GM19463 (cell line): ENCODE measurements at regions not wholly inside any gene's neighbourhood (a gene's known extent, or its start where the extent isn't known, plus 50 kb on each side); places are given as distances from the start of the nearest gene placed in this dataset.
"Not testable (repeated sequence)": the region's sequence is repeated elsewhere in the genome, so short reads cannot be mapped to it uniquely, and the experiment has no call there.

Experiments used
- ATAC-seq: cut with Tn5 transposase; IDR thresholded peaks from one replicate; pipeline ENCODE4 v1.9.1; 2021; ENCODE audit warnings: mild to moderate bottlenecking, moderate library complexity; ENCODE audit not compliant: unreplicated experiment

DNA sequence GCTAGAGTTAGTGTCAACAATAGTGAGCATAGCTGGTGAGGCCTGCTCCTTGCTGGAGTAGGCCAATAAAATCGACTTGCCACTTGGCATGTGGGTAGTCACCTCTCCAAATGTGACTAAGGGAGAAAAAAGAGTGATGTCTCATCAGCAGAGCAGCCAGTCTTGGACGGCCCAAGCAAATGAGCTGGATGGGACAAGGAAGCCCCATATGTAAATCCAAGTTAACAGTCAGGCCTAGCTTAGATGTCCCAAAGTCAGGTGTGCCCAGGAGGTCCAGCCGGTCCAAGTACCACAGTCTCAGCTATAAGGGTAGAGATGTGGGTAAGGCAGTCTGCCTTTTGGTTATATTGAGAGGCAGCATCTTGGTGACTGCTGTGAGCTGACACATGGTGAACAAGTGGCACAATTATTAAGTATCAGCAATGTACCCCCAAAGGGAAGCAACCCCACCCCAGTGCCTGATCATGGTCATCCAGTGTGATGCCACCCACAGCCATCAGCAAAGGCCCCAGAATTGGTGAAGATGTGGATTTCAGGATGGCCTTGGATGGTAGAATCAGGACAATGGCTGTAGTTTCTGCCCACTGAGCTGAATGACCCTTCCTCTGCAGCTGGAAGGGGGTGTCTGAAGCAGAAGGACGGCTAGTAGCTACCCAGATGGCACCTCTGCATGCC, 83.4 kb downstream of the TNFRSF13B start:
- ATAC-seq, result no peak

DNA sequence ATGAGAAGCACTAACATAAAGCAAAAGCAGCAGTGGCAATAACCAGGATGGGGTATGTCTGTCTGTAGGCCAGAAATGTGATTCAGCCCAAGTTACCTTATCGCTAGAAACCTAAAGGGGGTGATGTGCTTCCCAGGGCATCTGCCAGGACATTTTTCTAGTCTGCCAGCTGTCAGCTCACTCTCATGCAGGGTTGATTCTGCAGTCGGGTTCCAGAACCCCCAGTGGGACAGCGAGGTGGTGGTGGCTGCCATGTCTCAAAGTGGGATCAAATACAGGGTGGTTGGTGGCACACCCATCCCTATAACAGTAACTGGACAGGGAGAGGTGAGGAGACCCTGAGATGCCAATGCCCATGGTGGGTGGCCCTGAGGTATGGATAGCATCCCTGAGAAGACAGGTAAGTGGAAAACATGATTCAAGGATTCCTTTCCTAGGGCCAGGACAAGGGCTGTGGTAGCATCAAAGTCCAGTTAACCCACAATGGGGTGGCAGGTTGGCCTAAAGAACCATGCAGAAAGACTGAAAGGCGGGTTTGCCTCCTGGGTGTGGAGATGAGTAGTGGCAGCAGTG, 84.3 kb downstream of the TNFRSF13B start:
- ATAC-seq, result no peak

DNA sequence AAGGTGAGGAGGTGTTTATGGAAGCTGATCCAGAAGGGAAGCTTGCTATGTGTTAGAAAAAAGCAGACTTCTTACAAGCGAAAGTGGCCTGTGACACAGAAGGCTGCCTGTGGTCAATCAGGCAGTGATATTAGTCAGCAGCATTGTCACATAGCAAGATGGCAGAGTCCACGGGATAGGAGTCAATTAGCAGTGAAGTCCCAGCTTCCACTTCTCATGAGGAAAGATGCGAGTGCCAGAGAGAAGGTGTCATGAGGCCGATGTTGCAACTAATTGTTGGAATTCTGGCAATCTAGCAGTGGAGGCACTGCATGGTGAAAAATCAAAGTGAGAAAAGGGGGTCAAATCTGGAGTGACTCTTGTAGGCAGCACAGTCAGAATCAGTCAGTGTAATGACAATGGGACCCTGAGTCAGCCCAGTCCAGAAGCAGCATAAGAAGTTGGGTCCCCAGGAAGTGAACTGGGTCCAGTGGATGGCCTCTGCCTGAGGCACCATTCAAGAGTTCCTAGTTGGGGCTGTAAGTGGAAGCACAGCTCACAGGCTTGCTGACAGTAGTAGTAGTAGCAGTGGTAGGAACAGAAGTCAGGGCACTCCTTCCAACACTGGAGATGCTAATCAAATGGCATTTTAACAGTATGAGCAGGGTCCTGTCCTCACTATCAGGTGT, 85.1 kb downstream of the TNFRSF13B start:
- ATAC-seq, result peak; percentile 96

DNA sequence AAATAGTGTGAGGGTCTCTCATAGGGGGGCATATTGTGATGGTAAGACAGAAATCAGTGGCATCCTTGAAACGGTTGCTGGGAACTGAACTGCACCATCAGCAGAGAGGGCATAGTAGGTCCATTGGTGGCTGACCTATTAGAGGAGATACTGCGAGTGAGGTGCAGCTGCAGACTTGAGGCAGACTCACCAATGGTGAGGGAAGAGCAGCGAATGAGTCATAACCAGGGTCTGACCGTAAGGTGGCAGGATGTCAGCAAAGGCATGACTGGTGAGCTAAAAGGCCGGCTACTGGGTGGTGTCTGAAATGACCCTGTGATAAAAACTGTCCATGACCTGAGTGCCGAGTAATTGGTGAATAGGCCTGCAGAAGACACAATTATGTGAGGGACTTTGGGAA, 86.7 kb downstream of the TNFRSF13B start:
- not testable (repeated sequence) for ATAC-seq

DNA sequence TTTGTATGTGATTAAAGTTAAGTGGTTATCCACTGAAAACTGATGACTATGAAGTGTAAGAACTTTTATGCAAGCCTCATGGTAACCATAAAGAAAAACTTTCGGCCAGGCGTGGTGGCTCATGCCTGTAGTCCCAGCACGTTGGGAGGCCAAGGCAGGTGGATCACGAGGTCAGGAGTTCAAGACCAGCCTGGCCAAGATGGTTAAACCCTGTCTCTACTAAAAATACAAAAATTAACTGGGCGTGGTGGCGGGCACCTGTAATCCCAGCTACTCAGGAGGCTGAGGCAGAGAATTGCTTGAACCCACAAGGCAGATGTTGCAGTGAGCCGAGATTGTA, 89.0 kb downstream of the TNFRSF13B start:
- not testable (repeated sequence) for ATAC-seq

DNA sequence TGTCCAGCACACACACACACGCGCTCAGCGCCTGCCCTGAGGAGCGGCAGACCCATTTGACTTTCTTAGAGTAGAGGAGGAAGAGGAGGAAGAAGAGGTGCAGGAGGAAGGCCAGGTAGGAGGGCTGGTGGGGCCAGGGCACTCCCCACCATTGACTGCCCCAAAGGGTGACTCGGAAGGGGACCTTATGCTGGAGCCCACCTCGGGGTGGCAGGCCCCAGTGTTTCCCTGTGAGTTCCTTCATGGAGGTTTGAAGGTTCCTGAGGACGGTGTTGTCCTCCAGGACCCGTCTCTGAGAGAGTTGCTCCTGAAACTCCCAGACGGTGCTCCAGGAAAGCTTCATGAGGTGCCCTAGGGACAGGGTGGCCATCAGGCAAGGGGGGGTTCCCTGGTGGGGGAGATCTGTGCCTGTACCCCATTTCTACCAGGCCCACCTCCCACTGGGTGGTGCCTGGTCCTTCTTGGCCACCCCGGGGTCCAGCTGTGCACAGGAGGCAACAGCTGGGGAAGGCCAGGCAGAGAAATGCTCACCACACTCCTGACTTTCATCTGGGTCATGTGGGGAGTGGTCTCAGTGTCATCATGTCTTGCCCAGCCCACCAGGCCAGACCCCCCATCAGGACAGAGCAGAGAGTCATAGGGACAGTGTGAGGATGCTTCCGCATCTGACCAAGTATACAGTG, 89.5 kb downstream of the TNFRSF13B start:
- ATAC-seq, result no peak

DNA sequence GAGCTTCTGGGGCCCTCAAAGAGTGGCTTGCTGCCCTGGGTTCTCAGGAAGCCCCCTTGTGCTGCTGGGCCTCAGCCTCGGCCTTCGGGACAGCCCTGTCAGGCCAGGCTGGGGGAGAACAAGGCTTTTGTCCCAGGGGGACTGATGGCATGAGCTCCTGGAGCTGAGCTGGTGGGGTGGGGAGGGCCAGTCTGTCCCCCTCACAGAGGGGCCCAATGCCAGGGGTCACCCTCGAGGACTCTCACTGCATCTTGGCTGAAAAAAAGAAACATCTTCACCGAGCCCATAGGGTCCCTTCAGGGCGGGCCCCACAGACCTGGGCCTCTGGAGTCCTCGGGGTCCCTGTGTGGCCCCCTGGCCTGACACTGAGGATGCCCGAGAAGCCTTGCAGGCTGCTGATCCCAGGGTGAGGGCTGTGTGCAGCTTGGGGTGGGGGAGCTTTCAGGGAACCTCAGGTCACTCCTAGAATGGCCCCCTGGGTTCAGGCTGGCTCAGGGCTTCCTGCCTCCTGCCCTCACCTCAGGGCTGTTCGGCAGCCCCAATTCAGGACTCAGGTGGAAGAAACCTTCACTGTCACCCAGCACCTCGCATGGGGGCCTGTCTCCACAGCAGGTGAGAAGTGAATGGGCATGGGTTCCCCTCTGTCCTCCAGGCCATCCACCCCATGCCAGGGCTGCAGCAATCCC, 90.5 kb downstream of the TNFRSF13B start:
- ATAC-seq, result no peak

DNA sequence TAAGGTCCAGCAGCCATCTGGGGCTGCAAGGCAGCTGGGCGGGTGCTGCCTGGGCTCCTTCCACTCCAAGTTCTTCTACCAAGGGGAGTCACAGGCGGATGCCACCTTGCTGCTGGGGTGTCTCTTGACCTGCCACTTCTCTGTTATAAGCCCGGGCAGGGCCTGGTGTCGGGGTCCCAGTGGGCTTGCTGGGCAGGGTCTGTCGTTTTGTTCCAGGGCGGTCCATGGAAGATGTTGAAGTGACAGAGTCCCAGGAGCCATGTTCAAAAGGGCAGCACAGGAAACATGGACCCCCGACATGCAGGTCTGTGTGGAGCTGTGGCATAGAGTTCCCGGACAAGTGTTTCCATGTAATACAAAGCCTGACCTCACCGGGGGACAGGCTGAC, 91.1 kb downstream of the TNFRSF13B start:
- ATAC-seq, result no peak

DNA sequence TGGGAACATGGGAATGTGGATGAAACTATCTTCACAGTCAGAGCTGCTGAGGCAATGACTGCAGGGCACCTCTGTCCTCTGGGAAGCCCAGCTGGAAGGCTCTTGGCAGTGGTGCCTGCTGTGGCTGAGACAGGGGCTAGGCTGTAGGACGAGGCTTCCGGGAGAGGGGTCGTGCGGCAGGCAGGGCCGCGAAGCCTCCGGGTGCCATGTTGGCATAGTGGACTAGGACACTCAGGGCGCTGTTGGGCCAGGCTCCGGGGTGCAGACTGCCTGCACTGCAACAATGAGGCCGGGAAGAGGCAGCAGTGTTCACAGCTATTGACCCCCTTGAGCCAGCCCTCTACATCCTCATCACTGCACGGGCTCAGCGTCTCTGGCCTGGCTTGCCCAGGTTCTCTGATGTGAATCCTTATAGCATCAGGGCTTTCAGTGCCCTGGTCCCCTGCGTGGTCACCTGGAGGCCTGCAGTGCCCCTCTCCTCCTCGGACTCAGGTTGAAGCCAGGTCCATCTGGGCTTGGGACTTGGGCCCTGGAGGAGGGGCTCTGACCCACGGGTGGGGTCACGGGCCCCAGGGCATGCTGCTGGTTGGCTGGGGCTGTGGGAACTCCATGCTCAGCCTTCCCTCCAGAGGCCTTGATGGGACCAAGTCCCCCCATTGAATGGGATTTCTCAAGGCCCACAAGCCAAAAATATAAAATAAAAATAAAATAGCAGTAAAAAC, 91.6 kb downstream of the TNFRSF13B start:
- ATAC-seq, result no peak

DNA sequence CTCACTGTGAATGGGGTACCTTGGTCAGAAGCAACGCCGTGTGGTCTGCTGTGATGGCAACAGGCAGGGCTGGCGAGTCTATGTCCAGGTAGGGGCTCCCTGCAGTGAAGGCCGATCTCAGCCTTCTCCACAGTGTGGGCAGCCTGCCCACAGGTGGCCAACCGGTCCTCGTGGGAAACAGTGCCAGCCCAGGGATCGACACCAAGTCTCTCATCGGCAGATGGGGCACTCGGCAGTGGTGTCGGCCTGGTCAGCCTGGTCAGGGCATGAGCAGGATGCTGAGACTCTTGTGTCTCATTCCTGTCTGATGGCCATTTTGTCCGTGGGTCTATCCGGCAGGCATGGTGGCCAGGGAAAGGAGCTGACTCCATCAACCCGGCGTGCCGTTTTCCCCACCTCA, 92.2 kb downstream of the TNFRSF13B start:
- ATAC-seq, result no peak

DNA sequence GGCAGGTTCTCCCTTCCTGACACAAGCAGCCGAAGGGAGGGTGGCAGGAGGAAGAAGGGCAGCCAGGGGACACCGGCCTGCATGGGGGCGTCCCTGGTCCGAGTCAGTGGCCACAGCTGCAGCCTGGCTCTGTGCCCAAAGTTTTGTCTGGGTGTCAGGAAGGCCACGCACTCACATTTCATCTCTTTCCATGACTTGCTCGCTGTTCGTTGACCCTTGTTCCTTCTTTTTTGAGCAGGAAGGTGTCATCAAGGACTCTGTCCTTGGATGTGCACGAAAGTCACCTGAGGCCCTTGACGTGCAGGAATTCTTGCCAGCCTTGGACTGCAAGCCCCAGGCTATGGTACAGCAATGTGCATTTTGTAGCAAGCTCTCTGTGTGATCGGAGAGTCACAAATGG, 93.3 kb downstream of the TNFRSF13B start:
- no peak for ATAC-seq

DNA sequence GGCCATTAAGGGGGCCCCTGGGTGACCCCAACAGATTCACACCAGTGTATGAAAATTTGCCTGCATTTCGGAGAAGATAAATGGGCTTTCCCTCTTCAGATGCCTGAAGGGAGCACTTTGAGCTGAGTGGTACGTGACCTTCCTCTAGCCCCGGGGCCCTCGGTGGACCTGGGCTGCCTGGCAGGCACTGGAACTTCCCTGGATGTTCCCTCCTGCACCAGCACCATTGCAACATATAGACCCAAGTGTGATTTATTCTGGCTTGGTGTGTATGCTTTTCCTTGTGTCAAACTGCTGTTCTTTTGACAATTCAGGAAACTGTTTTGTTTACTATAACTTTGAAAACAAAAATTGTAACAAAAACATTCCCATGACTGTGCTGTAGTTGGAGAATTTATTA, 93.8 kb downstream of the TNFRSF13B start:
- no peak for ATAC-seq

DNA sequence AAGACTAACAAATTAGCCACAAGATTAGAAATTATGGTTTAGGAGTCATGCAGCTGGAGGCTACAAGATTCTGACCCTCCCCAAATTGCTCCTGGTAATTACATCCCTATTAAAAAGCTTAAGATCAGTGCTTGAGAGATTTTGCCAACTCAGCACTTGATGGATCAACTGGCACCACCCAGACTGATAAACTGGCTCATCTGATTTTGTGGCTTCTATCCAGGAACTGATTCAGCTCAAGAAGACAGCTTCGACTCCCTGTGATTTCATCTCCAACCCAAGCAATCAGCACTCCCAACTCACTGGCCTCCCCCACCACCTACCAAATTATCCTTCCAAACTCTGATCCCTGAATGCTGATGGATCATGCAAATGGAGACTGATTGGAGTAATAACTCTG, 94.8 kb downstream of the TNFRSF13B start:
- ATAC-seq, result no peak

DNA sequence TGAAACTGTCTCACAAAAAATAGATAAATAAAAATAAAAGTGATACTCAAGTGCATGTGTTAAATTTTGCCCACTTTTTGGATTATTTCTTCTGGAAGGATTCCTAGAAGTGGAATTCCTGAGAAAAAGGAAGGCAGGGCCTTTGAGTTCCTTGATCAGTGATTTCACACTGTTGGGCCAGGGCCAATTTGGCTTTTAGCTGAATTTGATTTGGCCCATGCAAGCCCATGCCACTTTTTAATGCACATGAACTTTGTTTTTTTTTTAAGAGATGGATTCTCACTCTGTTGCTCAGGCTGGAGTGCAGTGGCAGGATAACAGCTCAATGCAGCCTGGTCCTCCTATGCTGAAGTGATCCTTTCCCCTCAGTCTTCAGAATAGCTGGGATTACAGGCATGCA, 96.3 kb downstream of the TNFRSF13B start:
- ATAC-seq, result no peak

DNA sequence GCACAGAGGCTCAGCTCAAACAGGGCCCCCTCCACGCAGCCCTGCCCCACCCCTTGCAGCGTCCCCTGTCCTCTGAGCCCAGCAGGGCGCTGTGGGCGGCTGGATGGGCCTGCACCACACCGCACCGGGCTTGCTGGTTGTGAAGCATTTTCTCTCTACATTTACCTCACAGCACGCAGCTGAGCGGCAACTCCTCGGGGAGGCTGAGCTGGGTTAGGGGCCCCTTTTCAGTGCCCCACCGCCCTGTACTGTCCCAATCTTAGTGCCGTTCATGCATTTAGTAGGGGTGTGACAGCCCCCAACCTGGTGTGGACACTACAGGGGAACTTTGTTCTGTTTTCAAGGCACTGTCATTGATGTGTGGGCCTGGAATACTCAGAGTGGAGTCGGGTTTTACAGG, 97.7 kb downstream of the TNFRSF13B start:
- not testable (repeated sequence) for ATAC-seq

DNA sequence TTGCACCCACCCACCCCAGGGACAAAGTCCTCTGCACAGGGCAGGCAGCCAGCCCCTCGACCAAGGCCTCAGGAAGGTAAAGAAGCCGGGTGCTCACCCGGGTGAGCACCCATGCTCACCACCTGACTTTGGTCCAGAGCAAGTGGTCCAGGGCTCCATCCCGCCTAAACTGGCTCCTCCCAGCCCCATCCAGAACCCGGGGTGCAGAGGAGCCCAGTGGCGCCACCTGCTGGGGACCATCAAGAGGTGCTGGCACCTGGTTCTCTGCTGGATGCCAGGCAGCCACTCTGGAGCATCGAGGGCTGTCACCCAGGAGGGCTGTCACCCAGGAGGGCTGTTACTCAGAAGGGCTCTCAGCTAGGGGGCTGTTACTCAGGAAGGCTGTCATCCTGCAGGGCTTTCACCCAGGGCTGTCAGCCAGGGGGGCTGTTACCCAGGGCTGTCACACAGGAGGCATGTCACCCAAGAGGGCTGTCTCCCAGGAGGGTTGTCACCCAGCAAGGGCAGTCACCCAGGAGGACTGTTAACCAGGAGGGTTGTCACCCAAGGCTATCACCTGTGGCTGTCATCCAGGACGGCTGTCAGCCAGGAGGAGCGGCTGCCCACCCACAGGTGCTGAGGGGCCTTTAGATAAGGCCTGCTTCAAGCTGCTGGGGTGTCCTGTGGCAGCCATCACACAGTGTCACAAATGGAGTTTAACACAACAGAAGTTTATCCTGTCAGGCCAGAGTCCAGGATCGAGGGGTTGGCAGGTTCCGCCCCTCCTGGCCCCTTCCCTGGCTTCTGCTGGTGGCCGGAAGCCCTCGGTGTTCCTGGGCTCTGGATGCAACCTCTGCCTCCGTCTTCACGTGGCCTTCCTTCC, 98.5 kb downstream of the TNFRSF13B start:
- ATAC-seq, result no peak

DNA sequence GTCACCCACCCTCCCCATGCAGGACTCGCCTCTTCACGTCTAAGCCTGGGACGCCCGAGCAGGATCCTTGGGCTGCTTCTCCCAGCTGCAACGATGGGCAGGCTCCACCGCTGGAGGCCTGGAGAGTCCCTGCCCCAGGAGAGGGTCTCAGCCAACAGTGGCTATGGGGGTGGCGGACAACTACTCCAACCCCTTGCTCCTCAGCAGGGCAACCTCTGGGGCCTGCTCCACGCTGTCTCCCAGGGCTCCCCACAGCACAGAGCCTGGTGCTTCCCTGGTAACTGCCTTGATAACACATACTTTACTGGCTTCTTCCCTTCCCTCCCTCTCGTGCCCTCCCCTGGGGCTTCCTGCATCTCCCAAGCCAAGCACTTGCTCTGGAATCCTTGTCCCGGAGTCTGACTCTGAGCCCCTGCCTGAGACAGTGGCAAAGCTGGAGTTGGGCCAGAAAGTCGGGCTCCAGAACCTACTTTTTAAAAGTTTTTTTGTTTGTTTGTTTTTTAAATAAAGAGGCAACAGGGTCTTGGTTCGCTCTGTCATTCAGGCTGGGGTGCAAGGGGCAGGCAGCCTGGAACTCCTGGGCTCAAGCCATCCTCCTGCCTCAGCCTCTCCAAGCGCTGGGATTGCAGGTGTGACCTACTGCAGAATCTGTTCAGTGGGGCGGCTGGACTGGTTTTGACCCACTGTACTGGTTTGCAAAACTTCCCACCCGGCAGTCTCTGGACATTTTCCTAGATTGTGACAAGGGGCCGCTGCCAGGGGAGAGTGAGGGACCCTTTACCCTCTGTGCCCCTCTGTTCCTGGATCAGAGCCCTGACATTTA, 99.4 kb downstream of the TNFRSF13B start:
- no peak for ATAC-seq

DNA sequence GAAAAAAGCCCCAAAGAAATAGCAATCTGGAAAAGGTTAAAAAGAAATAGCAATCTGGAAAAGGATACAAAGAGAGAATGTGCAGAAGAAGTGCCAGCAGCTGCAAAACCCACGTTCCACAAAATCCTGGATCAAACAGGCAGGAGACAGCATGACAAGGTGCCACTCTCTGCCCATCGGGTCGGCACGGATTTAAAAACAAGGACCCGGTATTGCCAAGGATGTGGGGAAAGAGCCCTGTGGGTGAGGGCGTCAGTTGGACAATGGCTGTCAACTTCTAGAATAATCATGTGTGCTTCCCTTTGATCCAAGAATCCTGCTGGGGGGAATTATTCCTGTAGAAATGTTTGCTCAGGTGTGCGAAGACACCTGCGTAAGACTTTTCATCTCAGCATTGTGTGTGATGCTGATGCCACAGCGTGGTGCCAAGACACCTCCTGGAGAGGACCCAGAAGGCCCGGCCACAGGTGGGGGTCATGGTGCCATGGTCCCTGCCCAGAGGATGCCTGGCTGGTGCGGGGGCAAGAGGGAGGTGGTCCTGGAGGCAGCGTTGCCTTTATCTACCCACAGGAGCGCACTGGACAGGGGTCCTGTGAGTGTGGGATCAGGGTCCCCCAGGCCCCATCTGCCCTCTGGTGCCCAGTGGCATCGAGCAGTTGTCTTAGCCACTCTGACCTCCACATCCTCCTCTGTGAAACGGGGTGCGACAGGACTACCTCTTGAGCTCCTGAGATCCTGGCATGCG, 100.3 kb downstream of the TNFRSF13B start:
- ATAC-seq, result not testable (repeated sequence)
